ENCODE measurements at regions not wholly inside any gene's neighbourhood (a gene's known extent, or its start where the extent isn't known, plus 50 kb on each side); places are given as distances from the start of the nearest gene placed in this dataset.

- no peak overlapping the region for H2AFZ ChIP-seq (ENCODE audit: low read depth, low read length)
- DNase-seq = no peak
- no peak overlapping the region for H3K9ac ChIP-seq (ENCODE audit: low read depth, low read length)
- H3K4me2 ChIP-seq (ENCODE audit: insufficient read depth, low read length) = no peak overlapping the region
- no peak for ATAC-seq (ENCODE audit: insufficient read depth, low read depth)
- peaks cover 6% of the 10 kb centered on the region; the same call in 1 of the 2 replicates for H3K79me2 ChIP-seq (ENCODE audit: insufficient read depth, low read length)
- H3K27ac ChIP-seq (ENCODE audit: low read length) = no peak overlapping the region
- no peak overlapping the region for H3K4me3 ChIP-seq (ENCODE audit: low read depth in 1 of 2, low read length in 2 of 2)
- peaks cover 32% of the 10 kb centered on the region for H4K20me1 ChIP-seq (ENCODE audit: insufficient read depth, low read length)
- TF ChIP-seq CTCF (IDR thresholded peaks at IDR 0.05; ENCODE audit: borderline replicate concordance, extremely low read depth, low read length, poor library complexity, severe bottlenecking) (no peak), EZH2 (IDR thresholded peaks at IDR 0.05; ENCODE audit: borderline replicate concordance, low read depth, low read length, severe bottlenecking) (no peak)
- no peaks in the 10 kb centered on the region for H3K9me3 ChIP-seq (ENCODE audit: insufficient read depth, low read length, severe bottlenecking)
- no peaks in the 10 kb centered on the region for H3K27me3 ChIP-seq (ENCODE audit: insufficient read depth, low read length, poor library complexity)
- no peaks in the 10 kb centered on the region for H3K4me1 ChIP-seq (ENCODE audit: insufficient read depth, low read length)
- H3K36me3 ChIP-seq (ENCODE audit: insufficient read depth, low read length) = peaks cover 58% of the 10 kb centered on the region
These were observed 127.3 kb downstream of the NCOR2 start for GRCh38 chr12:124440031-124440626.

GRCh38 chr12:124438437-124439056 lies 128.9 kb downstream of the NCOR2 start:
- peaks cover 29% of the 10 kb centered on the region for H4K20me1 ChIP-seq (ENCODE audit: insufficient read depth, low read length)
- no peak overlapping the region for H3K9ac ChIP-seq (ENCODE audit: low read depth, low read length)
- H3K27ac ChIP-seq (ENCODE audit: low read length) = no peak overlapping the region
- DNase-seq = no peak
- no peaks in the 10 kb centered on the region for H3K4me1 ChIP-seq (ENCODE audit: insufficient read depth, low read length)
- H3K79me2 ChIP-seq (ENCODE audit: insufficient read depth, low read length) = peaks cover 6% of the 10 kb centered on the region; the same call in 1 of the 2 replicates
- H2AFZ ChIP-seq (ENCODE audit: low read depth, low read length) = no peak overlapping the region
- no peaks in the 10 kb centered on the region for H3K27me3 ChIP-seq (ENCODE audit: insufficient read depth, low read length, poor library complexity)
- H3K9me3 ChIP-seq (ENCODE audit: insufficient read depth, low read length, severe bottlenecking) = no peaks in the 10 kb centered on the region
- 0 out of 3 replicates have a peak, but pooled peaks have one; percentile 3 for ATAC-seq (ENCODE audit: insufficient read depth, low read depth)
- no peak overlapping the region for H3K4me3 ChIP-seq (ENCODE audit: low read depth in 1 of 2, low read length in 2 of 2)
- peaks cover 49% of the 10 kb centered on the region for H3K36me3 ChIP-seq (ENCODE audit: insufficient read depth, low read length)
- TF ChIP-seq EZH2 (IDR thresholded peaks at IDR 0.05; ENCODE audit: borderline replicate concordance, low read depth, low read length, severe bottlenecking) (no peak), CTCF (IDR thresholded peaks at IDR 0.05; ENCODE audit: borderline replicate concordance, extremely low read depth, low read length, poor library complexity, severe bottlenecking) (no peak)
- H3K4me2 ChIP-seq (ENCODE audit: insufficient read depth, low read length) = no peak overlapping the region

DNA sequence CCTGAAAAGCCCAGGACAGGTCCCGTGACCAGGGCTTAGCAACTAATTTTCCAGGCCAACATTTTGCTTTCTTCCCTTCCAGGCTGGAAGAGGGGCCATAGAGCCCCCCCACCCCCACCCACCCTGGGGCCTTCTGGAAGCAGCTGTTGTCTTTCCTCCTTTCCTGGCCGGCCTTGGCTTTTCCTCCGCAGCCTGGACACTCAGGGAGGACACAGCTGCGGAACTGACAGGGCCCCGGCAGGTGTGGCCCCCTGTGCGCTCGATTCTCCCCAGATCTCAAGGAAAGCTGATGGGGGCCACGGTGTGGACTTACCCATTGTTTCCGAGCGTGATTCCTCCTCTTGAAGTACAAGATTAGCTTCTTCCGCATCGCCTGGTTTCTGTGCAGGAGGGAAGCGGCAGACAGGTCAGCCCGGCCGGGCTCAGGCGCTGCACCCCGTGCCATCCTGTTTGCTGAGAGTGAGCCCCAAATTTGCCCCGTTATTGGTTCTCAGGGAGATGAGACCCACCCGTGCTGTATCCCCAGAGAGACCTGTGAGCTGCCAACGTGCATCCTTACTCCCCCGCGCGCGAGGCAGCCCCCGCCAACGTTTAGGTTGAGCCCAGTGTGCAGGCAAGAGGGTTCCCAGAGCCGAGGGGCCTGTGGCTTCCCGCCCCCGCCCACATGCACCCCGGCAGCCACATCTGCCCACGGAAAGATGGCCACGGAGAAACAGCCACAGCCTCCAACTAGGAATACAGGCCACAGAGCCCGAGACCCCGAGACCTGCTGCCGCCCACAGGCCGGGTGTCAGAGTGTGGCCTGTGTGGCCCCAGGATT lies 129.6 kb downstream of the NCOR2 start:
- ATAC-seq (ENCODE audit: insufficient read depth, low read depth) (peak; percentile 41; the same call in 2 of the 3 replicates), DNase-seq (no peak)
- Histone ChIP-seq H2AFZ (ENCODE audit: low read depth, low read length) (no peak overlapping the region), H3K9me3 (ENCODE audit: insufficient read depth, low read length, severe bottlenecking) (no peaks in the 10 kb centered on the region), H3K27me3 (ENCODE audit: insufficient read depth, low read length, poor library complexity) (no peaks in the 10 kb centered on the region), H3K4me1 (ENCODE audit: insufficient read depth, low read length) (no peaks in the 10 kb centered on the region), H3K4me2 (ENCODE audit: insufficient read depth, low read length) (no peak overlapping the region), H3K4me3 (ENCODE audit: low read depth in 1 of 2, low read length in 2 of 2) (no peak overlapping the region), H3K36me3 (ENCODE audit: insufficient read depth, low read length) (peaks cover 52% of the 10 kb centered on the region), H3K79me2 (ENCODE audit: insufficient read depth, low read length) (peaks cover 6% of the 10 kb centered on the region; the same call in 1 of the 2 replicates), H4K20me1 (ENCODE audit: insufficient read depth, low read length) (peaks cover 32% of the 10 kb centered on the region), H3K9ac (ENCODE audit: low read depth, low read length) (no peak overlapping the region), H3K27ac (ENCODE audit: low read length) (no peak overlapping the region)
- no peak for TF ChIP-seq EZH2 (IDR thresholded peaks at IDR 0.05; ENCODE audit: borderline replicate concordance, low read depth, low read length, severe bottlenecking)
- no peak for TF ChIP-seq CTCF (IDR thresholded peaks at IDR 0.05; ENCODE audit: borderline replicate concordance, extremely low read depth, low read length, poor library complexity, severe bottlenecking)
